GM19463 (cell line): ENCODE measurements at regions not wholly inside any gene's neighbourhood (a gene's known extent, or its start where the extent isn't known, plus 50 kb on each side); places are given as distances from the start of the nearest gene placed in this dataset.

Experiments used
- ATAC-seq: cut with Tn5 transposase; IDR thresholded peaks from one replicate; pipeline ENCODE4 v1.9.1; 2021; ENCODE audit warnings: mild to moderate bottlenecking, moderate library complexity; ENCODE audit not compliant: unreplicated experiment

DNA sequence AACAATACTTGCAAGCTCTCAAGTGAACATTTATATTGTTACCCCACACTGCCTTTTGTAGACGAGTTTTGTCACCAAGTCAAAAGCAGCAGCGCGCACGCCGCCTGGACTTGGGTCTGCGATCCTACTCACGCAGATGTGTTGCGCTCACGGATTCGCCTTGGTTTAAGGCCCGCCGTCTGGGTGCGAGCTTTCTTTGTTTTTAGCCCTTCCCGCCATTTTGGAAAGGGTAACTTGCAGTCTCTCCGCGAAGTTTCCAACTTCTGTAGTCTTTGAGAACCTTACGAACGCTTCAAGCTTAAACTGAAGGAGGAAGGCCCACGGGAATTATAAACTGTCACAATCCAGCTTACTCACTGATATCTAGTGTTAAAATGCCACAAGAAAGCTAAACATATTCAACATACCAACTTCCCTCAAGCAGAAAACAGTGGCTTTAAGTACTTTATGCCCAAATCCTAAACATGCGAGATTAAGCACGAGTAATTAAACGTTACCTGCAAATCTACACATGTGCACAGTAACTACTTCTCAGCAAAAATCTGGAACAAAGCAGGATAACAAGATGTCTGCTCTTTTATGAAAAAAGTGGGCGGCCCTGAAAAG, 80.4 kb upstream of the BTN3A2 start:
- no peak for ATAC-seq

GRCh38 chr6:26285143-26286134, 79.6 kb upstream of the BTN3A2 start:
- ATAC-seq = peak; percentile 64

DNA sequence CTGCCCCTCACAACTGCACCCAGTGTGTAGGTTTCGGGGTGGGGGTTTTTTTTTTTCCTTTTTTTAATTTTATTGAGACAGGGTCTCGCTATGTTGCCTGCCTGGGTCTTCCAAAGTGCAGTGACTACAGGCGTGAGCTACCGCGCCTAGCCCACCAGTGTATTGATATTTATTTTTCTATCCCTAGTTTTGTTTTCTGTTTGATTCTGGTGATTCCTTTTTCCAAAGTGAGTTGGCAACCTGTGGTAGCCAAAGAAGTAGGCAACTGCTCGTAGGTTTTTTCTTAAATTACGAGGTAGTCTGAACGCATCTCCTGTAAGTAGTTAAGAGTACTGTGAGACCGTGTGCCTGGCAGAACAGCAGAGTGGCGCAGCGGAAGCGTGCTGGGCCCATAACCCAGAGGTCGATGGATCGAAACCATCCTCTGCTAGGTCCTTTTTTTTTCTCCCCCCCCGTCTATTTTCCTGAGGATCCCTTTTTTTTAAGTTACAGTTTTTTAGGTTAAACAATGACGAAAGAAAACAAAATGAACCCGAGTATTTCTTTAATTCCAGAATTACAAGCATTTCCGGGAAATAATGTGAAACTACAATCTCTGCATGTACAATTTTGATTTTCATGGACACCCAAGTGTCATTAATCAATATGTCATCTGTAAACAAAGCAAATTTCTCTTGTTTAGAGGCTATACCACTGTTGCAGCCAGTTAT, 78.7 kb upstream of the BTN3A2 start:
- no peak for ATAC-seq

DNA sequence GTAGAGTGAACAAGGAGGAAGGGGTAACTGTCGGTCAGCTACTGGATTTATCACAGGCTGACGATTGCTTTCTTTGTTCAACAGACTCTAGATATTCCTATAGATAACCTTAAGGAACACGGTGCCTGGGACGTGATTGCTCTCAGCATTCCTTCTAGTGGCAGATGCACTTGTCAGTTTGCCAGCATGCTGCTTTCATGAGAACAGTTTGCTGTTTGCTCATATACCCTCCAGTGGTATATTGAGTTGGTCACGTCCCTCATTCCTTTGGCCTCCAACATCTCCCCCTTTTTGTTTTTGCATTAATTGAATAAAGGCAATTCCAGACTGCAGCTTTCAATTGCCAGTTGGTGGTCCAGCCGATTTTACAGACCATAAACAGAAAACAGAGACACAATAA, 76.8 kb upstream of the BTN3A2 start:
- no peak for ATAC-seq

DNA sequence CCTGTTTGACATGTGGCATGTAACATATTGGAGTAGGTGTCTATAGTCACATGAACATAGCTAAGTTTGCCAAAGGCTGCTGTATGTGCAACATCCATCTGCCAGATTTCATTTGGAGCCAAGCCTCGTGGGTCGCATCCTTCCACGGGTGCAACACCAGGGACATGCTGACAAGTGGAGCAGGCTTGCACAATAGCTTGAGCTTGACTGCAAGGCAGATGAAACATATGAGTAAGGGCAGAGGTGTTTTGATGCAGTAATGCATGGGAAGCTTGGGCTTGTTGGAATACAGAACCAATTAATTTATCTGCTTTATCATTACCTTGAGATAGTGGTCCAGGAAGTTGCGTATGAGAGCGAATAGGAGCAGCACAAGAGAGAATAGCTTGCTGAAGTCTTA, 74.1 kb upstream of the BTN3A2 start:
- no peak for ATAC-seq

- ATAC-seq = no peak
Measured at GRCh38 chr6:26292709-26293108, 72.3 kb upstream of the BTN3A2 start.

DNA sequence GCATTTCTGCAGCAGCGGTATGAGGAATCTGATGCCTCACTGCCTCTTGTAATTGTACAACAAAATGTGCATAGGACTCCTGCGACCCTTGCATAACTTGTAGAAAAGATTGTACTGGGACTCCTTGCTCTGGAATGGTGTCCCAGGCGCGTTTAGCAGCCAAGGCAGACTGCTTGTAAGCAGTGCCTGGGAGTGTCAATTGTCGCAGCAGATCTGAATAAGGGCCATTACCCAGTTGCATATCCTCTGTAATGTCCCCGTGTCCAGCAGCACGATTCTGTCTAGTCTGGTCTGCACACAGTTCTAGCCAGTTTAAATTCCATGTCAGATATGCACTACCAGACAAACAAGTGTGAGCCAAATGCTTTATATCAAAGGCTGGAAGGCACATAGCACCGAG, 70.7 kb upstream of the BTN3A2 start:
- no peak for ATAC-seq

DNA sequence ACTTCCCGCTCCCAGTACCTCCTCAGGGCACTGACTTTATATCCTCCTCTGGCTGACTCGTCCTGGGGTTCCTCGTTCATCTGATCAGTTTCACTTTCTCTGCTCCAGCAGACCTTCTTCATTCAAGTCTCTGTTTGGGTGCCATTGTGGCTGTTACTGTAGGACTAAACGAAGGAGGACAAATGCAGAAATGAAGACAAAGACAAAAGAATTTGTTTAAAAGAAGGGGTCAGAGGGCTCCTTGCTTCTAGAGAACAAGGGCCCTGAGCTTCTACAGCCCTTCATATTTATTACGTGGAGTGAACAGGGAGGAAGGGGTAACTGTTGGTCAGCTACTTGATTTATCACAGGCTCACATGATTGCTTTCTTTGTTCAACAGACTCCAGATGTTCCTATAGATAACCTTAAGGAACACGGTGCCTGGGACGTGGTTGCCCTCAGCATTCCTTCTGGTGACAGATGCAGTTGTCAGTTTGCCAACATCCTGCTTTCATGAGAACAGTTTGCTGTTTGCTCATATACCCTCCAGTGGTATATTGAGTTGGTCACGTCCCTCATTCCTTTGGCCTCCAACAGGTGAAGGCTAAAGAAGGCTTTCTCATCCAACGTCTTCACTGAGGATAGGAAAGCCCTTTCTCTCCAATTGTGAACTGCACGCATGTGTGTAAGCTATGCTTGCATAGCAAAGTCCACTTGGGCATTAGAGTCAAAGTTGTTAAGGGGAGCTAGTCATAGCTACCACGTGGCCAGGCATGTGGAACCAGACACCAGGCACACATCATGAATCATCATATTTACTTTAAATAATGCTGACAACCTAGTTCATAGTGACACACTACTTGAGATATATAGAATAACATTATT, 69.1 kb upstream of the BTN3A2 start:
- ATAC-seq = no peak

- ATAC-seq = no peak
Measured at GRCh38 chr6:26296556-26296856, 68.5 kb upstream of the BTN3A2 start.

- no peak for ATAC-seq
Measured at GRCh38 chr6:26296857-26297648, 67.9 kb upstream of the BTN3A2 start.

GRCh38 chr6:26299286-26300042, 65.5 kb upstream of the BTN3A2 start:
- ATAC-seq = no peak

DNA sequence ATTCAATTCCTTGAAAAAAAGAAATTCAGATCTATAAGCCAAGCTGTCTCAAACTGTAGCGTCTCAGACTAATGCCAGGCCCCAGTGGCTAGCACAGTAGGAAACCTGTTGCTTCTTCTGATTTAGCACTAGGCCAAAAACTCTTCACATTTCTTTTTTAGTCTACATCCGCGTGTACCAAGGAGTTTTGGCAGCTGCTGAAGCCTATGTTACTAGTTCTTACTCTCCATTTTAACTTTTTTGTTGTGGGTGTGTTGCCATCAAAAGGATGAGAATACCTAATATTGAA, 65.0 kb upstream of the BTN3A2 start:
- ATAC-seq = no peak

DNA sequence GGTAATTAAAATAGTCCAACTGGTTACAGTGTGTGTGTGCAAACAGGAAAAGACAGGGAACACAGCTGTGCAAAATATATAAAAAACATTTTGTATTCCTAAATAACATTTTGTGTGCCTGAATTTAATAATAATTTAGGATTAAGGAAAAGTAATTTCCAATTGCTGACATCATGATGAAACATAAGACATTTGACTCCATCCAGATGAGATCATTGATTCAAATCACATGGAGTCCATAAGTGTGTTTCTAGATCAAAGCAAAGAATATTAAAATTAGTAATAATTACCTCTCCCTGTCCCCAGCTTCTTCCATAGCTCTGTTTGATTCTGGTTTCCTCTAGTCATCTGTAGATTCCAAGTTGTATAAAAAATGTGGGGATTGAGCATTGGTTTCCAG, 64.6 kb upstream of the BTN3A2 start:
- ATAC-seq = no peak

- no peak for ATAC-seq
Measured at GRCh38 chr6:26300828-26301227, 64.2 kb upstream of the BTN3A2 start.

DNA sequence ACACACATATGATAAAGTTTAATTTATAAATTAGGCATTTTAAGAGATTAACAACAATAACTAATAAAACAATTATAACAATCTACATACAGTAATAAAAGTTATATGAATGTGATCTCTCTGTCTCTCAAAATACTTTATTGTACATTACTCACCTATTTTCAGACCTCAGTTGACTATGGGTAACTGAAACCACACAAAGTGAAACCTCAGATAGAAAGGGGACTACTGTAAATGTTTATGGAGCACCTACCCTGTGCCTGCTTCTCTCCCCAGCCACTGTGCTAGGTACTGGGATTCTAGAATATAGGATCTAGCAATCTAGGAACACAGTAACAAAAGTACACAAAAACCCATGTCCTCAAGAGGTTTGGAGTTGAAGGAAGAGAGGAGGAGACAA, 63.4 kb upstream of the BTN3A2 start:
- no peak for ATAC-seq

DNA sequence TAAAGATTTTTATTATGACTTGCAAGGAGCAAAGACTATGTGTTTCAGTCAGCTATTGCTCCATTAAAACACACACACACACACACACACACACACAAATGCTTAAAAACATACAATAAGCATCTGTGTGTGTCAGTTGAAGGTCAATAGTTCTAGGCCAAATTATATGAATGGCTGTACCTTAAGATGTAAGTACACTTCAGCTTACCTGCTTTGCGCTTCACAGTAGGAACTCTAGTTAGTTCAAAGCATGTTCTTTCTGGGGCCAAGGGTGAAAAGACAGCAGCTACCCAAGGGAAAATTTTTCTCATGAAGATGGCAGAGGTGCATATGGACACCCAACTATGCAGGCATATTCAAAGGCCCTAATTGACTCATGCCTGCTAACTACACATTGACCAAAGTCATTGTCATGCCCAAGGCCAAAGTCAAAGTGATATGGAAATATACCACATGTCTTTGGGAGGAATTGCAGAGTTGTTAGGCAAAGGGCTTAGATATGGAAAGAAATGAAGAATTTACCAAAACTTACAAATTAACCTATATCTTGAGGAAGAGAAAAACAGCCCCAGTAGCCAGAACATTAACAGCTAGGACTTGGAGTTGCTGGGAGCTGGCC, 61.9 kb upstream of the BTN3A2 start:
- ATAC-seq = no peak

DNA sequence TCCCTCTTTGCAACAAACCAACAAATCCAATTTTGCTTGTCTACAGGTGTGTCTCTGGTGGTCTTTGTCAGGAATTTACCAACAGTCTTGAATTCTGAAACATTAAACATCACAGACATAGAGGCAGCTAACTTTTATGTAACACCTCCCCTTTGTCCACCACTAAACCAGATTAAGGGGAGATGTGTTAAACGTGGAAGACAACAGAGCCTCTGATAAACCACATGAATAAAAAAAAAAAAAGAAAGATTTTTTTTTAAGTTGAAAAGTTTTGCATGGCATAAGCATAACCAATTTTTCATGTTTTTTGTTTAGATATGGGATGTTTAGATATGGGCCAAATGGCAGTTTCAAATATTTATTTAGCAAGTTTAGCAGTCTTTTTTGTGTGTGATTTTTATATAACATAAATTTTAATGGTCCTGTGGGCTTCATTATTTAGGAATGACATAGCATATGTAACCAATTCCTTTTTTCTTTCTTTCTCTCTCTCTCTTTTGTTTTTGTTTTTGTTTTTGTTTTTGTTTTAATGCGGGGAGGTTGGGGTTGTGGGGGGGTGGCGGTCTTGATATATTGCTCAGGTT, 60.7 kb upstream of the BTN3A2 start:
- ATAC-seq = no peak

GRCh38 chr6:26304797-26305640, 60.0 kb upstream of the BTN3A2 start:
- no peak for ATAC-seq
